Thoracic aorta (tissue), 2 donors: ENCODE measurements at regions not wholly inside any gene's neighbourhood (a gene's known extent, or its start where the extent isn't known, plus 50 kb on each side); places are given as distances from the start of the nearest gene placed in this dataset.

Experiments
- ATAC-seq: fragments of 150-250 bp; one replicate; pipeline ENCODE4 v1.8.0; 2017; ENCODE audit warnings: low read depth; ENCODE audit not compliant: insufficient number of reproducible peaks, low FRiP score
- DNase-seq: peaks from one replicate; pipeline ENCODE4 v3.0.0-alpha.2; 2020; ENCODE audit warnings: low spot score
- H3K27ac ChIP-seq, 2 donors: fragments of 200-600 bp; sonication (generic); 1 replicate in 1 of 2; 2 replicates in 1 of 2; pipeline ENCODE4 v1.5.1; 2016; ENCODE audit warnings: mild to moderate bottlenecking in 2 of 2, moderate library complexity in 2 of 2
- H3K27me3 ChIP-seq: fragments of 200-600 bp; sonication (generic); replicated peaks from 2 replicates; pipeline ENCODE4 v1.6.0; 2016; ENCODE audit warnings: mild to moderate bottlenecking; ENCODE audit not compliant: insufficient read depth
- H3K36me3 ChIP-seq: fragments of 200-600 bp; sonication (generic); one replicate; pipeline ENCODE4 v1.5.1; 2016
- H3K4me1 ChIP-seq, 2 donors: fragments of 200-600 bp; sonication (generic); 1 replicate in 1 of 2; 2 replicates in 1 of 2; pipeline versions ENCODE4 v1.5.1 to v1.6.0; 2016; ENCODE audit warnings: low read depth in 2 of 2, mild to moderate bottlenecking in 1 of 2; ENCODE audit not compliant: control insufficient read depth in 1 of 2
- H3K4me3 ChIP-seq: fragments of 200-600 bp; sonication (generic); 2 replicates; pipeline ENCODE4 v1.5.1; 2016; ENCODE audit warnings: mild to moderate bottlenecking
- H3K9me3 ChIP-seq: fragments of 200-600 bp; sonication (generic); 2 replicates; pipeline ENCODE4 v1.5.1; 2016
- TF ChIP-seq, protein P1 (sequence below): fragments of 200-600 bp; sonication (generic); IDR thresholded peaks from one replicate; pipeline ENCODE4 v1.5.1; 2019; ENCODE audit warnings: antibody characterized with exemption

DNA sequence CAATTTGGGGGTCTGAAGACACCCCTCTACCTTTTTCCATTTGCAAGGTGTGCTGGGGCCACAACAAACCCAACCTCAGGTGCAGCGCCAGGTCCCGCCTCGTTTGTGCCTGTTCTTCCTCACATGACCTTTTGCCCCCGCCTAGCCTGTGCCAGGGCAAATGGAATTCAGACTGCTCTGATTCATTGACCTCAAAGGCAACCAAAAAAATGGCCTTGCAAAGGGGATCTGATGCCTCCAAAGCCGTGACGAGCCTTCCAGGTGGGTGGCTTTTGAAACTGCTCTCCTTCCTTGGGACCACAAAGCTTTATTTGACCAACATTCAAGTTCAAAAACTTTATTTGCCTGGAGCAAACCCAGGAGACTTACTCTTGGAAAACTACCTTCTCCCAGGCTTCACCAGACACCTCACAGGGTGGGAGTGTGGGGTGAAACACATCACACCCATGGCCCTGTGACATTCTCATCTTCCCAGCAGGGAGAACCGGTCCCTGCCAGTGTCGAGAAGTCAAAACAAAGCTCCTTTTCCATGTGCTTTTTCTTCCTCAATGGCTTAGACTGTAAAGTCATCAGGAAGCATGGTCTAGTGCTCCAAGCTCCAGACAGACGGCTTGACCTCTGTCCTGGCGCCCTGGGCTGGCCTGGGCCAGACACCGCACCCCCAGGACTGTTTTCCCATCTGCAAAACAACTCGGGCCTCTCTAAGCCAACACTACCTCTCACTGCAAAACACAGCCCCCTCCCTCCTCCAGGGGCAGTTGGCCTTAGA, 103.9 kb upstream of the HES1 start:
- DNase-seq, result no peak
- no peak for ATAC-seq
- TF ChIP-seq, protein P1, sequence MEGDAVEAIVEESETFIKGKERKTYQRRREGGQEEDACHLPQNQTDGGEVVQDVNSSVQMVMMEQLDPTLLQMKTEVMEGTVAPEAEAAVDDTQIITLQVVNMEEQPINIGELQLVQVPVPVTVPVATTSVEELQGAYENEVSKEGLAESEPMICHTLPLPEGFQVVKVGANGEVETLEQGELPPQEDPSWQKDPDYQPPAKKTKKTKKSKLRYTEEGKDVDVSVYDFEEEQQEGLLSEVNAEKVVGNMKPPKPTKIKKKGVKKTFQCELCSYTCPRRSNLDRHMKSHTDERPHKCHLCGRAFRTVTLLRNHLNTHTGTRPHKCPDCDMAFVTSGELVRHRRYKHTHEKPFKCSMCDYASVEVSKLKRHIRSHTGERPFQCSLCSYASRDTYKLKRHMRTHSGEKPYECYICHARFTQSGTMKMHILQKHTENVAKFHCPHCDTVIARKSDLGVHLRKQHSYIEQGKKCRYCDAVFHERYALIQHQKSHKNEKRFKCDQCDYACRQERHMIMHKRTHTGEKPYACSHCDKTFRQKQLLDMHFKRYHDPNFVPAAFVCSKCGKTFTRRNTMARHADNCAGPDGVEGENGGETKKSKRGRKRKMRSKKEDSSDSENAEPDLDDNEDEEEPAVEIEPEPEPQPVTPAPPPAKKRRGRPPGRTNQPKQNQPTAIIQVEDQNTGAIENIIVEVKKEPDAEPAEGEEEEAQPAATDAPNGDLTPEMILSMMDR, result no peak
- H3K4me3 ChIP-seq, result no peak overlapping the region
- no peak overlapping the region for H3K27ac ChIP-seq
- no peaks in the 10 kb centered on the region for H3K36me3 ChIP-seq
- H3K4me1 ChIP-seq, result no peaks in the 10 kb centered on the region
- no peaks in the 10 kb centered on the region for H3K9me3 ChIP-seq
- no peaks in the 10 kb centered on the region for H3K27me3 ChIP-seq

DNA sequence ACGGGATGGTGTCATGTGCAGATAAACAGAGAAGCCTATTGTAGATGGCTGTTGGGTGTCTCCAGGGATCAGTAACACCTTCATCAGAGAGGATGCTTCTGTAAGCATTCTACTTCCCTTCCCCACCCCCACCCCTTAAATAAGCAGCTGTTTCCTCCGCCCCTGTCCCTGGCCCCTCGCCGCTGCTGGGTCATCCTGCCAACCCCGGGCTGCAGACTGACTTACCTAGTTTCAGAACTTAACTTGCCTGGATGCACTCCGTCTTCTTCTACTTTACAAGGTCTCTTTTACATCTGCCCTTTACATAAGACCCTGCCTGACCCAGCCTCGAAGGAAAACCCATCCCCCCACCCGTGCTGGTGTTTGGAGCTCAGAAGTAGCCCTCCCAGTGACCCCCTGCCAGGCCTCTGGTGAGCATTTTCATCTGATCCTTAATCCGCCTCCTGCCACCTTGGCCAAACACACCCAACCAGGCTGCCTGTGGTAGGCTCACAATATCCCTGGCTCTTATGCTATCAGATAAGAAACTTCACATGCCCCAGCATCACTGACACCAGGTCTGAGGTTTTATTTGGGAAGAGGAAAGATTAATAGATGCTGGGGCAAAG, 103.0 kb upstream of the HES1 start:
- Histone ChIP-seq H3K36me3 (no peaks in the 10 kb centered on the region), H3K4me1 (no peaks in the 10 kb centered on the region), H3K4me3 (no peak overlapping the region), H3K27me3 (no peaks in the 10 kb centered on the region), H3K9me3 (no peaks in the 10 kb centered on the region), H3K27ac (no peak overlapping the region)
- TF ChIP-seq, protein P1, result no peak
- ATAC-seq, result no peak
- no peak for DNase-seq

DNA sequence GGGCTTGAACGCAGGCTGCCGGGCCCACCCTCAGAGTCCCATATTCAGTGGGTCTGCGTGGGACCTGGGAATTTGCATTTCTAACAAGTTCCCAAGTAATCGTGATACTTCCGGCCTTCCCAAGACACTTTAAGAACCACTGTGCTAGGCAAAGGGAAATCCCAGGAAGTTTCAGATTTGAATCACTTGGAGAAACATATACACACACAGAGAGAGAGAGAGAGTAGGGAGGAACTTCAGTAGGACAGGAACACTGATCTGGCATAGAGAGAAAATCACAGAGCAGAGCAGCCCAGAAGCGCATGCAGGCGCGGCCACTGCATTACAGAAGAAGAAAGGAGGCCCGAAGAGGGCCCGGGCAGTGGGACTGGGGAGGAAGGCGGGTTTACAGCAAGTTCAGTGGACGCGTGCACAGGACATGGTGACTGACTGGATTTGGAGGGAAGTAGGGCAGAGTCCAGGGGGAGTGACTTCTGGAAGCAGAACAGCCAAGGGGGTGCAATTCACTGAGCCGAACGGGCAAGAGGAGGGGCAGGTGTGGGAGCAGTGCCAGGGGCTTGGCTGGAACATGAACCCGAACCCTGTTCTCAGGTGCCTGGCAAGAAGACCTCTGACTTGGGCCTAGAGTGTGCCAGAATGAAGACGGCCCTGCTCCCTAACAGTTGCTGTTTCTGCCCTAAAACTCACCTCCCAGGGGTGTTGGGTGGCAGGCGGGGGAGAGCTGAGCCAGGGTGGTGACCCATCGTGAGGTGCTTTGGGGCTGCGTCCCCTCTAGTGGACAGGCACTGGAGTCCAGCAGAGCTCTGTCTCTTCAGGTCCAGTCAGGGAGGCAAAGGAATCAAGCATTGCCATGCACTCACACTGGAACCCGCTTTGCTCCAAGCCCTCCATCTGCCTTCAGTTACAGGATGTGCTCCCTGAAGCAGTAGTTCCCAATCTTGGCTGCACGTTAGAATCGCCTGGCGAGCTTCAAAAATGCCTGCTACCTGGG, 101.3 kb upstream of the HES1 start:
- H3K36me3 ChIP-seq, result no peaks in the 10 kb centered on the region
- DNase-seq (no peak), ATAC-seq (no peak)
- no peaks in the 10 kb centered on the region for H3K9me3 ChIP-seq
- H3K27me3 ChIP-seq, result no peaks in the 10 kb centered on the region
- H3K27ac ChIP-seq, result no peak overlapping the region
- no peaks in the 10 kb centered on the region for H3K4me1 ChIP-seq
- no peak overlapping the region for H3K4me3 ChIP-seq
- TF ChIP-seq, protein P1, result no peak

GRCh38 chr3:194035406-194036138, 100.4 kb upstream of the HES1 start:
- no peaks in the 10 kb centered on the region for H3K9me3 ChIP-seq
- ATAC-seq (no peak), DNase-seq (no peak)
- no peaks in the 10 kb centered on the region for H3K27me3 ChIP-seq
- H3K36me3 ChIP-seq, result no peaks in the 10 kb centered on the region
- TF ChIP-seq, protein P1, result no peak
- H3K4me1 ChIP-seq, result no peaks in the 10 kb centered on the region
- H3K4me3 ChIP-seq, result no peak overlapping the region
- H3K27ac ChIP-seq, result no peak overlapping the region
